ENCODE measurements at regions not wholly inside any gene's neighbourhood (a gene's known extent, or its start where the extent isn't known, plus 50 kb on each side); places are given as distances from the start of the nearest gene placed in this dataset.
"Not testable (repeated sequence)": the region's sequence is repeated elsewhere in the genome, so short reads cannot be mapped to it uniquely, and the experiment has no call there.

DNA sequence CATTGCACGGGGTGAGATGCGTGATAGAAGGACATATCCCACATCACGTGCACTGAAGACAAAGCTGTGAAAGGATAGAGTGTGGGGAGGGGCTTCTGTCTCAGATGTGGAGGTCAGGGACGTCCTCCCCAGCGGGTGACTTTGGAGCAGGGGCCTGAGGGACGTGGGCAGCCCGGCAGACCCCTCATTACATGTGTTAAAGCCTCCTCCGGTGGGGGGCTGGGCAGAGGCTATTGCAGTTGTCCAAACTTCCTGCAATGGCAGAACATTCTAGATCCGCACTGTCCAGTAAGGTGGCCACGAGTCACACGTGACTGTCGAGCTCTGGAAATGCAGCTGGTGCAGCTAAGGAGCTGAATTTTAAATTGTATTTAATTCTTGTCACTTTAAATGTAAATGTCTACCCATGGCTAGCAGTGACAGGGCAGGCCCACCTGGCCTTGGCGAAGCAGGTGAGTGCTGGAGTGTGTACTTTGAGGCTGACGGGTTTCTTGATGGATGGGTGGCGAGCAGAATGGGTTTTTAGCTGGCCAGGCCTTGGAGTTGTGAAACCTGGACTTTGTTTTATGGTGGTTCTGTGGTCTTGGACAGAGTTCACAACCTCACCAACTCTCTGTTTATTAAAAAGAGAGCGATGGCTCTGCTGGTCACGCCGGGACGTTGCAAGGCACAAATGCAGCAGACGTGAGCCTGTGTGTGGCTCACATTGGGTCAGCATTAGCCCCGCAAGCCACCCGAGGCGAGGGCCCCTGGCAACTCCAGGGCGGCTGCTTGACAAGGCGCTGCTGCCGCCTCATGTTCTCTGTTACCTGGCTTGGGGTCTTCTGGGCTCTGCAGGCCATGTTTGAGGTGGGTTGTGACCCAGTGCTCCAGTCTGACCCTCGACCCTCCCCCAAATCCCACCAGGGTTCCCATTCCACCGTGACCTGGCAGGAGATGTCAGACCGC, 177.6 kb downstream of the NPIPB11 start:
- DNase-seq; CTCF ChIA-PET; ATAC-seq; H3K4me1 Mint-ChIP-seq; POLR2A ChIA-PET; H3K4me3 Mint-ChIP-seq; H3K36me3 Mint-ChIP-seq (ENCODE audit: low read depth); H3K27me3 Mint-ChIP-seq; intact Hi-C loops (cut with DNase I, micrococcal nuclease); H3K9me3 Mint-ChIP-seq (ENCODE audit: low read depth); H3K27ac Mint-ChIP-seq: not testable (repeated sequence)

DNA sequence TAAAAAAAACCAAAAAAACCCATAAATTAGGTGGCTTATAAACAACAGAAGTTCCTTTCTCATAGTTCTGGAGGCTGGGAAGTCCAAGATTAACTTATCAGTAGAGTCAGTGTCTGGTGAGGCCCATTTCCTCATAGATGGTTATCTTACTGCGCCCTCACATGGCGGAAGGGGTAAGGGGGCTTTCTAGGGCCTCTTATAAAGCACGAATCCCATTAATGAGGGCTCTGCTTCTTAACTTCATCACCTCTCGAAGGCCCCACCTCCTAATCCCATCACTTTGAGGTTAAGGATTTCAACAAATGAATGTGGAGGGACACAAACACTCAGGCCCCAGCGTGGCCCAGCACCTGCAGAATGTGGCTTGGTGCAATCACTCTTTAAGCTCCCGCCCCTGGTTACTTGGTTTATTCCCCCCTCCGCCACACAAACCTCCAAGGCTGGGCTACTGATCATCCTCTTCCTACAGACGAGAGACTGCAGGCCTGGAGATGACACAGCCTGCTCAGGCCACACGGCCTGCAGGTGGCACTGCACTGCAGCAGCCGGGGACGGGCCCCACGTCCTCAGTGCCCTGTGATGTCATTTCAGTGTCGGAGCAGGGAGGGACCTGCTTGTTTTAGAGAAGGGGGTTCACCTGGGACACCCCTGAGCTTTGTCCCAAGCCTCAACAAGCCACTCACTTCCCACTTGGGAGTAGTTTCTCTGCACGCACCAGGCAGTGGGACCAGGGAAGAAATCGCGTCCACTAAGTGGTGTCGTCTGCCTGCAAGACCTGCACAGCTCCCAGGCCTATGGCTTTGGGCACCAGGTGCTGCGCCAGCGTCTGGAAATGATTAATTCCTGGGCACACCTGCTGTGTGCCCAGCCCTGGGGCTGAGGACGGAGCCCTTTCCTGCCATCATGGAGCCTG, 178.5 kb downstream of the NPIPB11 start:
- H3K27me3 Mint-ChIP-seq; H3K36me3 Mint-ChIP-seq (ENCODE audit: low read depth); H3K27ac Mint-ChIP-seq; CTCF ChIA-PET; POLR2A ChIA-PET; intact Hi-C loops (cut with DNase I, micrococcal nuclease); H3K4me3 Mint-ChIP-seq; H3K9me3 Mint-ChIP-seq (ENCODE audit: low read depth): not testable (repeated sequence)
- DNase-seq (peak; percentile 78), ATAC-seq (peak; percentile 98)
- peaks cover 13% of the 10 kb centered on the region for H3K4me1 Mint-ChIP-seq

DNA sequence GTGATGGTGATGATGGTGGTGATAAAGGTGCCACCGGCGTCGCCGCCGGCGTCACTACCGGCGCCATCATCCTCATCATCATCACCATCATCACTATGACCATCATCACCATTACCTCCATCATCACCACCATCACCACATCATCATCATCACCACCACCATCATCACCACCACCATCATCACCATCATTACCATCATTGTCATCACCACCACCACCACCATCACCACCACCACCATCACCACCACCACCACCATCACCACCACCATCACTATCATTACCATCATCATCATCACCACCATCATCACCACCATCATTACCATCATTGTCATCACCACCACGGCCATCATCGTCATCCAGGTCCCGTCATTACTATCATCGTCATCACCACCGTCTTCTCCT, 179.7 kb downstream of the NPIPB11 start:
- no peak for ATAC-seq
- POLR2A ChIA-PET, result no interaction called here
- DNase-seq, result no peak
- CTCF ChIA-PET, result no interaction called here
- intact Hi-C loops (cut with DNase I, micrococcal nuclease), result no loop called here
- Mint-ChIP-seq H3K4me1 (peaks cover 13% of the 10 kb centered on the region), H3K27ac (no peak overlapping the region), H3K9me3 (ENCODE audit: low read depth) (peaks cover 2% of the 10 kb centered on the region), H3K36me3 (ENCODE audit: low read depth) (peaks cover 8% of the 10 kb centered on the region), H3K4me3 (no peak overlapping the region), H3K27me3 (no peaks in the 10 kb centered on the region)

DNA sequence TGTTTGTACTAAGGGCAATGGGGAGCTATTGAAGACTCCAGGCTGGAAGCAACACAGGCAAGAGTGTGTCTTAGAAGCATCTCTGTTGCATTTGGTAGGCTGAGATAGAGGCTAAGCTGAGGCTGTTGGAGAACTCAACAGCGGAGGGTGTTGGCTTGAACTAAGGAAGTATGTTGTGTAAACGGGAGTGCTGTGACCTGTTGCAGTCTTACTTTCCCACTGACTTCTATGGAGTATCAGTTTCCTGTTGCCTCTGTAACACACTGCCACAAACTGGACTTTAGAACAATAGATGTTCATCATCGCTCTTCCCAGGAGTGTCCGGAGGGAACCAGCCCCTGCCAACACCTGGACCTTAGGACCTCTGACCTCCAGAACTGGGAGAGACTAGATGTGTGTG, 181.8 kb downstream of the NPIPB11 start:
- POLR2A ChIA-PET; DNase-seq; CTCF ChIA-PET; H3K4me3 Mint-ChIP-seq; H3K27me3 Mint-ChIP-seq; intact Hi-C loops (cut with DNase I, micrococcal nuclease); ATAC-seq; H3K27ac Mint-ChIP-seq; H3K9me3 Mint-ChIP-seq (ENCODE audit: low read depth): not testable (repeated sequence)
- peaks cover 13% of the 10 kb centered on the region for H3K36me3 Mint-ChIP-seq (ENCODE audit: low read depth)
- peaks cover 13% of the 10 kb centered on the region for H3K4me1 Mint-ChIP-seq

DNA sequence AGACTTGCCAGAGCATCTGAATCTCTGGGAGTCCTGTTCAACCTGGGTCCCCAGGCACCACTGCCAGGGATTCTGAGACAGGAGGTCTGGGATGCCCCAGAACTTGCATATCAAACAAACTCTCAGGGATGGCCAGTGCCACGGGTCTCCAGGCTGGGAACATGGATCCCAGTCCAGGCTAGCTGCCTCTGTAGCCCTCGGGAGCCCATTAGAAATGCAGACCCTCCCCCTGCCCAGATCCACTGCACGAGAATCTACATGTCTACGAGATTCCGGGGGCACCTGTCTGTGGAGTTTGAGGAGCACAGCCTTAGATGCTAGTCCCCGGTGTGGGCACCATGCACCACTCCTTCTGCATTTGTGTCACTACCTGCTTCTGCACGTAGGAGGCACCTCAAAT, 183.9 kb downstream of the NPIPB11 start:
- POLR2A ChIA-PET; CTCF ChIA-PET; H3K9me3 Mint-ChIP-seq (ENCODE audit: low read depth); H3K27me3 Mint-ChIP-seq; DNase-seq; intact Hi-C loops (cut with DNase I, micrococcal nuclease); H3K27ac Mint-ChIP-seq; ATAC-seq; H3K4me3 Mint-ChIP-seq: not testable (repeated sequence)
- Mint-ChIP-seq H3K36me3 (ENCODE audit: low read depth) (peaks cover 23% of the 10 kb centered on the region), H3K4me1 (peaks cover 13% of the 10 kb centered on the region)

DNA sequence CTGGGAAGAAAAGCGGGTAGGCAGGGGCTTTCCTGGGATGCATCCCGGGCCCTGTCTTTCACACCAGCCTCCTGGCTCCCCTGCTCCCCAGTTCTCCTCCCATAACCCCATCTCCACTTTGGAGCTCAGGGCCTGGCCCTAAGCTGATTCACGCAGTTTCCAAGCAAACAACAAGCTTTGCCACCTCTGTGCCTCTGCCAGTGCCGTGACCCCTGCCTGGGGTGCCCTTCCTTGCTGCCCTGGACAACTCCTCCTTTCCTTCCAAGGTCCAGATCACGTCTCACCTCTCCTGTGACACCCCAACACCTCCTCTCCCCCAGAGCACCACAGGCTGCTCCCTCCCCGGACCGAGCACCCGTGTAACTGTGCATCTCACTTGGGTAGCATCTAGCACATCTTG, 184.5 kb downstream of the NPIPB11 start:
- H3K9me3 Mint-ChIP-seq (ENCODE audit: low read depth); H3K4me3 Mint-ChIP-seq; DNase-seq; intact Hi-C loops (cut with DNase I, micrococcal nuclease); CTCF ChIA-PET; H3K27ac Mint-ChIP-seq; POLR2A ChIA-PET; ATAC-seq; H3K27me3 Mint-ChIP-seq: not testable (repeated sequence)
- Mint-ChIP-seq H3K4me1 (peaks cover 13% of the 10 kb centered on the region), H3K36me3 (ENCODE audit: low read depth) (peaks cover 23% of the 10 kb centered on the region)

DNA sequence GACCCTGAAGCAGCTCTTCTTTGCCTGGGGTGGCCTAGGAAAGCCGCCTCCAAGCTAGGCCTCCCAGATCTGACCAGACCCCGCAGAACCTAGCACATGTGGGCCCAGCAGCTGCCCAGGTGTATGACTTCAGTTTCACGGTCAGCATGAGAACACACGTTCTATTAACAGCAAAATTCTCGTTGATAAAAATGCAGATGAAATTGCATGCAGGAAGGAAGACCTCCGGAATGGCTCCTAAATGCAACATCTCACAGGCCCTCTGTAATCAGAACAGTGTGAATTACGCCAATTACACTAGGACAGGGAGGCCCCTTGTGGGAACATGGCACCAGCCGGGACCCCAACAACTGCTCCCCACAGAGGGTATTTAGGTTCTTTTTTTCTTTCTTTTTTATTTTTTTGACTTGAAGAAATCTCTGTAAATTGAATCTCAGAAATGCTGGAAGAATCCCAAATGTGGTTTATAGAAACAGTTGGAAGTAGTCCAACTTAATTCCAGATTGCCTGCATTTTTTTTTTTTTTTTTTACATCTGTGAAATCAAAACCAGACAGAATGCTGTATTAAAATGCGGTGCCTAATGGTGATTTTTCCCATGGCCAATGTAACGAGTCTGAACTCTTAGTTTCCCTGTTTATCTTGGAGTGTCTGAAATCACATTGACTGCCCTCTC, 185.1 kb downstream of the NPIPB11 start:
- H3K27me3 Mint-ChIP-seq, ATAC-seq, CTCF ChIA-PET: not testable (repeated sequence)

DNA sequence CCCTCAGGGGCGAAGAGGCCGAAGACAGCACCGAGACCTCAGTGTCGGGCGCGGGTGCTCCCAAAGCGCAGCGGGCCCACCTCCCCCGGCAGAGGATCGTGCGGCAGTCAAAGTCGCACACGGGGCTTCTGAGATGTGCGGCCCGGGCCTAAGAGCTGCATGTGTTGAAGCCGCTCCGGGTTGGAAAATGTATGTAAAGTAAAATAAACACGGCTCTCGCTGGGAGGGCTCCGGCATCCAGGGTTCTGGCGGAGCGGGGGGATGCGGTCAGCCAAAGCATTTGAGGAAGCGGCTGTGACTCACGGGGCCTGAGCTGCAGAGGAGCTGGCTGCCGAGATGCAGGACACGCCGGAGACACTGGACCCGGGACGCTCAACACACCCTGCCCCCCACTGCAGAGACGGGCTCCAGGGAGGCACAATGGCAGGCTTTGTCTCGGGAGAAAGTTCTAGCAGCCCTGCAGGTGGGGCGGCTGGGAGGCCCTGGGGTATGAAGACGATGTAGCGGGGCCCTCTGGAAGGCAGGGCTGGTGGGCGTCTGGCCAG, 185.8 kb downstream of the NPIPB11 start:
- H3K9me3 Mint-ChIP-seq (ENCODE audit: low read depth); ATAC-seq; DNase-seq; POLR2A ChIA-PET; intact Hi-C loops (cut with DNase I, micrococcal nuclease); H3K27ac Mint-ChIP-seq; H3K4me3 Mint-ChIP-seq; CTCF ChIA-PET; H3K27me3 Mint-ChIP-seq: not testable (repeated sequence)
- Mint-ChIP-seq H3K4me1 (peaks cover 11% of the 10 kb centered on the region), H3K36me3 (ENCODE audit: low read depth) (peaks cover 23% of the 10 kb centered on the region)

More for the DNA sequence above, 185.1 kb downstream of the NPIPB11 start:
- H3K9me3 Mint-ChIP-seq (ENCODE audit: low read depth); H3K4me3 Mint-ChIP-seq; POLR2A ChIA-PET; DNase-seq; intact Hi-C loops (cut with DNase I, micrococcal nuclease); H3K27ac Mint-ChIP-seq: not testable (repeated sequence)
- H3K4me1 Mint-ChIP-seq, result peaks cover 11% of the 10 kb centered on the region
- peaks cover 23% of the 10 kb centered on the region for H3K36me3 Mint-ChIP-seq (ENCODE audit: low read depth)

DNA sequence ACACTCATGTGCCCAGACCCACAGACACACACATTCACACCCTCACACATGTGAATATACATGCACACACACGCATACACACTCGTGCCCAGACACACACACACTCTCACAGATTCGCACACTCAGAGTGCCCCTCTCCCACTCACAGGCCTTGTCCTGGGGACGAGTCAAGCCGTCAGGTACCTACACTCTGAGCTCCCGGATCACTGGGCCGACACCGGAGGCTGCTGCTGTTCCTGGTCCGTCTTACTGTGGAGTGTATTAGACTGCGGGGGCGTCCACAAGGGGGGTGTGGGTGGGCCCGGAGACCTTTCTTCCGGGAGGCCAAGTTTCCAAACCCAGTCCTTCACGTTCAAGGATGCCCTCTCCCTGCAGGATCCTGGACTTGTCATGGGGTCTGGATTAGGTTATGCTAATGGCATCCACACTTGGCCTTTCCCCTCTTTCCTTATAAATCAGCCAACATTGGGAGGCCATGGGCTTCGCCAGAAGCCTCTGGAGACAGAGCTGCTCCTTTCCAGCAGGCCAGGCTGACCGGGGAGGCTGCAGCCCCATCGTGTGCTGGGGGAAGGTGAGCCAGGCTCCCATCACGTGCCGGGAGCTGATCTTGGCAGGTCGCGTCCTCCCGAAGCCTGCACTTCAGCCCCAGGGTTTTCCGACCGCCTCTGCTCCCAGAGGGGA, 186.4 kb downstream of the NPIPB11 start:
- POLR2A ChIA-PET; ATAC-seq; H3K27me3 Mint-ChIP-seq; intact Hi-C loops (cut with DNase I, micrococcal nuclease); H3K9me3 Mint-ChIP-seq (ENCODE audit: low read depth); DNase-seq; H3K4me3 Mint-ChIP-seq; H3K27ac Mint-ChIP-seq; CTCF ChIA-PET: not testable (repeated sequence)
- Mint-ChIP-seq H3K4me1 (peaks cover 11% of the 10 kb centered on the region), H3K36me3 (ENCODE audit: low read depth) (peaks cover 23% of the 10 kb centered on the region)

DNA sequence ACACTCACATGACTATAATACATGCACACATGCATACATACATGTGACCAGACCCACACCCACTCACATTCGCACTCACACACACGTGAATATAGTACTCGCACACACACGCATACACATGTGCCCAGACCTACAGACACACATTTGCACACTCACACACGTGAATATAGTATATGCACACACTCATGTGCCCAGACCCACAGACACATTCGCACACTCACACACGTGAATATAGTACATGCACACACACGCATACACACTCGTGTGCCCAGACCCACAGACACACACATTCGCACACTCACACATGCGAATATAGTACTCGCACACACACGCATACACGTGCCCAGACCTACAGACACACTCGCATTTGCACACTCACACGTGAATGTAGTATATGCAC, 186.9 kb downstream of the NPIPB11 start:
- H3K4me3 Mint-ChIP-seq; DNase-seq; POLR2A ChIA-PET; ATAC-seq; H3K27ac Mint-ChIP-seq; intact Hi-C loops (cut with DNase I, micrococcal nuclease); H3K27me3 Mint-ChIP-seq; H3K9me3 Mint-ChIP-seq (ENCODE audit: low read depth); CTCF ChIA-PET: not testable (repeated sequence)
- H3K4me1 Mint-ChIP-seq, result peaks cover 11% of the 10 kb centered on the region
- H3K36me3 Mint-ChIP-seq (ENCODE audit: low read depth), result peaks cover 23% of the 10 kb centered on the region

DNA sequence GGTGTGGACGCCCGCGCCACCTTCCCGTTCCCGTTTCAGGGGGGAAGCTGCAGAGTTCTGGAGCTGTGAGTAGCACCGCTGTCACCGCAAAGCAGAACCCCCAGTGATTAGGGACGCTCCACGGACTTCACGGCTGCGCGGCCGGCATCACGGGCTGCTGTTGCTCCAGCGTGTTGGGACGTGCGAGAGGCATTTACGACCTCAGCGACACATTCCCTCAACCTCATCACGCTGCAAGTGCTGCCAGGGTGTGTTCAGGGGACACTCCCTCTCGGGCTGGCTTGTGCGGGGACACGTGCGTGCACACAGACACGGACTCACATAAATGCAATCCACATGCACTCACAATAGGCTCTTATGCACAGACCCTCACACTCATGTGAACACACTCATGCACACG, 187.9 kb downstream of the NPIPB11 start:
- CTCF ChIA-PET; DNase-seq; H3K4me3 Mint-ChIP-seq; POLR2A ChIA-PET; H3K27ac Mint-ChIP-seq; H3K9me3 Mint-ChIP-seq (ENCODE audit: low read depth); H3K27me3 Mint-ChIP-seq; intact Hi-C loops (cut with DNase I, micrococcal nuclease); H3K4me1 Mint-ChIP-seq; ATAC-seq: not testable (repeated sequence)
- H3K36me3 Mint-ChIP-seq (ENCODE audit: low read depth), result peaks cover 23% of the 10 kb centered on the region

Measured in activated CD4-positive, alpha-beta T cell treated with anti-CD3 and anti-CD28 coated beads for 36 hours (primary cell).